ENCODE measurements at regions not wholly inside any gene's neighbourhood (a gene's known extent, or its start where the extent isn't known, plus 50 kb on each side); places are given as distances from the start of the nearest gene placed in this dataset.

DNA sequence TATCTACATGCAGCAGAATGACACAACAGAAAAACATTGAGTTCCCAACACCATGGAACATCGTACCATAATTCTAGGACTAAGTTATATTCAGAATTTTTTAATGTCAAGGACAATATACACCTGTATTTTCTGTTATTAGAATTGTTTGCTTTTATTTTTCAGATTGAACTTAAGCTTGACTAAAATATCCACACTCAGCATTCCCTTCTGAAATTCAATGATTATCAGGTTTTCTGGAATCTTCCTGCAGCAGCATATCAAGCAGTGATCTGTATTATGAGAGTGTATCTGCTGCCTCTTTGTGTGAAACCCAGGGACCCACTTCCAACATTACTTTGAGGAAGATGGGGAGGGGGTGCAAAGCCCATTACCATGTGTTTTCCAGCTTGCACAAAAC, 578.6 kb upstream of the JAG1 start:
- TF ChIP-seq, protein P1, sequence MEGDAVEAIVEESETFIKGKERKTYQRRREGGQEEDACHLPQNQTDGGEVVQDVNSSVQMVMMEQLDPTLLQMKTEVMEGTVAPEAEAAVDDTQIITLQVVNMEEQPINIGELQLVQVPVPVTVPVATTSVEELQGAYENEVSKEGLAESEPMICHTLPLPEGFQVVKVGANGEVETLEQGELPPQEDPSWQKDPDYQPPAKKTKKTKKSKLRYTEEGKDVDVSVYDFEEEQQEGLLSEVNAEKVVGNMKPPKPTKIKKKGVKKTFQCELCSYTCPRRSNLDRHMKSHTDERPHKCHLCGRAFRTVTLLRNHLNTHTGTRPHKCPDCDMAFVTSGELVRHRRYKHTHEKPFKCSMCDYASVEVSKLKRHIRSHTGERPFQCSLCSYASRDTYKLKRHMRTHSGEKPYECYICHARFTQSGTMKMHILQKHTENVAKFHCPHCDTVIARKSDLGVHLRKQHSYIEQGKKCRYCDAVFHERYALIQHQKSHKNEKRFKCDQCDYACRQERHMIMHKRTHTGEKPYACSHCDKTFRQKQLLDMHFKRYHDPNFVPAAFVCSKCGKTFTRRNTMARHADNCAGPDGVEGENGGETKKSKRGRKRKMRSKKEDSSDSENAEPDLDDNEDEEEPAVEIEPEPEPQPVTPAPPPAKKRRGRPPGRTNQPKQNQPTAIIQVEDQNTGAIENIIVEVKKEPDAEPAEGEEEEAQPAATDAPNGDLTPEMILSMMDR (IDR thresholded peaks at IDR 0.05; ENCODE audit: low read depth, low read length): no peak
- DNase-seq (ENCODE audit: extremely low read depth, low read depth): no peak

DNA sequence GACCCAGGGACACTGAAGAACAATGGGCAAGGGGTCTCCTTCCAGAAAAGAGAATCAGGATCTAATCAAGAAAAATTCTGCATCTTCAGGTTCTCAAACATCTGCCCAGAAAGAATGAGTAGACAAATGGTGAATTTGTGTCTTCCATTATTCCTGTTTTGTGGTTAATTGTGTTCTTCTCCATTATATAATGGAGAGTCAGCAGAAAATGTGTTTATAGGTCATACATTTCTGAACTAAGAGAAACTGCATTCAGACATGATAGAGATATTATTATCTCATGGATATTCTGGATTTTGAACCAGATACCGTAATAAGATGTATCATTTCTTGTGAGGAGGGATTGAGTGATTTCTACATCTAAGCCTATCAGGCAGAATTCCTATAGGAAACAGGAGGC, 581.7 kb upstream of the JAG1 start:
- DNase-seq (ENCODE audit: extremely low read depth, low read depth): no peak
- TF ChIP-seq, protein P1 (IDR thresholded peaks at IDR 0.05; ENCODE audit: low read depth, low read length): no peak

DNA sequence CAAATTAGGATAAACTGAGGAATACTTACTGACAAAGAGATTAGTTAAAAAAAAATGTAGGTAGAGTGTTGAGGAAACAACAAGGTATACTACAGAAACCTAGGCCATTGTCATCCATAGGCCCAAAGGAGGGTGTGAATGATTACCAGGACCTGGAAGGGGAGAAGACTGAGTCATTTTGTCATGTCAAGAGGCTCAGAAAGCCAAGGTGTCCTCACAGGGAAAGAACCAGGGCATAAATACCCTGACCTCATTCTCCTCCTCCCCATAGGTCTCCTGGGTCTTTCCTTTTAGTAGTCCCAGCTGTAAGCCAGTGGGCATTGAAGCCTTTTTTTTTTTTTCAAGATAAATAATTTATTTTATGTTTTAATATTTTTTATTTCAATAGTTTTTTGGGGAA, 582.1 kb upstream of the JAG1 start:
- TF ChIP-seq, protein P1 (IDR thresholded peaks at IDR 0.05; ENCODE audit: low read depth, low read length): no peak
- no peak for DNase-seq (ENCODE audit: extremely low read depth, low read depth)

DNA sequence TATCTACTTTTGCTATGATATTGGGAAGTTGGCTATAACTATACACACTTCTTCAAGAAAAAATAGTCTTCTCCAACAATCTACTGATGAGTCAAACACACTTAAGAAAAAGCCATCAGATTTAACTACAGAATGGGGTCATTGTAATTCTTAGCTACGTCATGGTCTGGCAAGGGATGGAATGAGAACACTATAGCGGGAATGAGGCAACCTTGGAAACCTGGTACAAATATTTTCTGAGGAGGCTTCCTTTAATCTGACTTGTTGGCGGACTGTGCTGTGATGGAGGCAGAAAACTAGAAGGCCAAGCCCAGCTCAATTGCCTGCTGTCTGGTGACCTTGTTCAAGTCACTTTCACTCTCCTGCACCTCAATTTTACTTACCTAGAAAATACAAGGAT, 586.8 kb upstream of the JAG1 start:
- no peak for DNase-seq (ENCODE audit: extremely low read depth, low read depth)
- TF ChIP-seq, protein P1 (IDR thresholded peaks at IDR 0.05; ENCODE audit: low read depth, low read length): no peak

DNA sequence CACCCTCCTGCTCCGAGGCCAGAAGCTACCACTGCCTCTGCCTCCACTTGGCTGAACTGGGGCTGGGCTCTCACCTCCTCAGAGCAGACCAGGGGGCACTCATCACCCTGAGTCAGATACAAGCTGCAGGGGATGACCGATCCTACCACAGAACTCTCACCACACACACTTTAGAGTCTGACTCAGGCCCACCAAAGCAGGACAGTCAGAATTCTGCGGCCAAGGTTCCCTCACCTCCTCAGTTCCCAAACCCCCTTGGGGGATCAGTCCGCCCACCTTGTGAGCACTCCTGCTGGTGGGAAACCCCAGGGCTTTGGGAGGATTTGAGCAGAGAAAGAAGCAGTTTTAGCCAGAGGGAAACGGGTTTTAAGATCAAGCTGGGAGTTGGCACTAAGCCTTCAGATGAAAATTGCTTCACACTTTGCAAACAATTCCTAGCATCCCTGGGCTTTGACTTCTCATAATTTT, 587.8 kb upstream of the JAG1 start:
- DNase-seq (ENCODE audit: extremely low read depth, low read depth): no peak

DNA sequence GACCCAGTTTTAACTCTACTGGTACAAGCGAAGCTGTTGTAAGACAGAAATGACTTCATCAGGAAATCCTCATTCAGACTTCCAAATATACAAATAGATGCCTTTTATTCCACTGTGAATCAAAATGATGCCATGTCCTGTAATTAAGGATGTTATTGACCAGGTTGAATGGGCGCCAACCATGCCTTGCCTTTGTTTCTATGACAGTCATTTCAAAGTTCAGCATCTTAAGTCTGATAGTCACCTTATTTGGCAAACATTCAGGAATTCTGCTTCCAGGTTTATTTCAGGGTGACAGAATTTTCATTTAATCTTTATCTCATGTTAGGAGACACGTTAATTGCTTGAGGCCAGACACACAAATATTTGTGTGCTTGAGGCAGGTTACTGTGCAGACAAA, 592.8 kb upstream of the JAG1 start:
- no peak for DNase-seq (ENCODE audit: extremely low read depth, low read depth)
- TF ChIP-seq, protein P1 (IDR thresholded peaks at IDR 0.05; ENCODE audit: low read depth, low read length): no peak

More for the DNA sequence above, 587.8 kb upstream of the JAG1 start:
- TF ChIP-seq, protein P1 (IDR thresholded peaks at IDR 0.05; ENCODE audit: low read depth, low read length): no peak

DNA sequence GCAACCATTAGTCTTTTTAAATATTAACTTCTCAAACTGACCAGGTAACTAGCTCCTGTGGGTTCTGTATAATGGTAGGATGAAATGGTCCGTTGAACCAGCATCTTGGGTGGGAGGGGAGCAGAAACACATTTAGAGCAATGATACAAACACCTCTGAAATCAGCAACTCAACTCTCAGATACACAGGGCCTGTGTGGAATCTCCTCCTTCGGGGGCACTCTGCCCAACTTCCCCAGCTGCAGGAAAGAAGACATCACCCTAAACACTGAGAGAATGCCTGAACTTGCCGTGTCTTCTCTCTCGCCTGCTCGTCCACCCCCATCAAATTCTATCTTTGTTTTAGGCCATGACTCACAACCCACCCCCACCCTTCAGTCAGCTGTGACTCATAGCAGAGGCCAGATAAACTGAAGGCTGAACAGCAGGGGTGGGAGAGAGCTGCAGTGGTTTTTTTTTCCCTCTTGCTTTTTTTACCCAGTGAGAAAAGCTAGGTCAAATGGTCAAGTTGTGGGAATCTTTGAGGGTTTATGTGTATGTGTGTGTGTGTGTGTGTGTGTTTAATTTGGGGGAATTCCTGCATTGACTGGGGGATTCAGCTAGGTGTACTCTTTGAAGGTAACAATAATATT, 593.4 kb upstream of the JAG1 start:
- DNase-seq (ENCODE audit: extremely low read depth, low read depth): peak; percentile 72
- TF ChIP-seq, protein P1 (IDR thresholded peaks at IDR 0.05; ENCODE audit: low read depth, low read length): peak; percentile 9; the same call in 1 of the 2 replicates
